ENCODE measurements at regions not wholly inside any gene's neighbourhood (a gene's known extent, or its start where the extent isn't known, plus 50 kb on each side); places are given as distances from the start of the nearest gene placed in this dataset.

GRCh38 chr14:87205811-87206210, 787.2 kb downstream of the GALC start:
- TF ChIP-seq CTCF (IDR thresholded peaks at IDR 0.05; ENCODE audit: low read length) (no peak; the same call in 1 of the 2 replicates), EZH2 (optimal IDR thresholded peaks at IDR 0.05; ENCODE audit: low read depth, low read length) (no peak)
